ENCODE measurements at regions not wholly inside any gene's neighbourhood (a gene's known extent, or its start where the extent isn't known, plus 50 kb on each side); places are given as distances from the start of the nearest gene placed in this dataset.

- 88 to 100% (median 90%) methylated on average over 1 to 2 of the region's 3 CpGs; no CpG with 5 or more reads in 6 of the 10 experiments for WGBS, 10 experiments
- no peak overlapping the region for H3K27ac ChIP-seq
- no peak overlapping the region for H3K4me3 ChIP-seq
- no peak for ATAC-seq (replicated peaks in 6 of 8)
- no peaks in the 10 kb centered on the region for H3K4me1 ChIP-seq (replicated peaks in 1 of 2)
- in situ Hi-C loops (cut with MboI; ENCODE audit: low pct_unique_long_range_greater_than_20kb in 2 of 9, low sequenced_read_pairs in 9 of 9, unreplicated experiment in 9 of 9), result loop anchor here in 5 of 9 experiments (10.0 to 25.0 kb wide), 5 partner anchors 175 to 562 kb away; partner anchors contain the start of gene MME (in 1 of the 5)
Measured at GRCh38 chr3:154762486-154762885, 317.6 kb upstream of the MME start.

GRCh38 chr3:154759966-154760365 lies 320.2 kb upstream of the MME start:
- Histone ChIP-seq H3K4me1 (replicated peaks in 1 of 2) (no peaks in the 10 kb centered on the region), H3K27ac (no peak overlapping the region), H3K4me3 (no peak overlapping the region)
- WGBS, 10 experiments, result 67 to 100% (median 92%) methylated on average over 1 to 3 of the region's 3 CpGs; no CpG with 5 or more reads in 2 of the 10 experiments
- no peak for ATAC-seq (replicated peaks in 6 of 8)
- in situ Hi-C loops (cut with MboI; ENCODE audit: low pct_unique_long_range_greater_than_20kb in 2 of 9, low sequenced_read_pairs in 9 of 9, unreplicated experiment in 9 of 9), result loop anchor here in 5 of 9 experiments (10.0 to 25.0 kb wide), 5 partner anchors 177 to 565 kb away; partner anchors contain the start of gene MME (in 1 of the 5)

- peak in 3 of 8 experiments; percentile 27 to 46 (median 34) for ATAC-seq (replicated peaks in 6 of 8)
- Histone ChIP-seq H3K4me3 (no peak overlapping the region), H3K4me1 (replicated peaks in 1 of 2) (no peaks in the 10 kb centered on the region), H3K27ac (no peak overlapping the region)
- 4 to 64% (median 43%) methylated on average over 2 to 5 of the region's 5 CpGs for WGBS, 10 experiments
- in situ Hi-C loops (cut with MboI; ENCODE audit: low pct_unique_long_range_greater_than_20kb in 2 of 9, low sequenced_read_pairs in 9 of 9, unreplicated experiment in 9 of 9), result loop anchor here in 4 of 9 experiments (25.0 kb wide), 3 partner anchors 179 to 554 kb away; partner anchors contain the start of gene MME (in 1 of the 4)
Measured at GRCh38 chr3:154758109-154758868, 321.8 kb upstream of the MME start.

- no peak overlapping the region for H3K4me3 ChIP-seq
- in situ Hi-C loops (cut with MboI; ENCODE audit: low pct_unique_long_range_greater_than_20kb in 2 of 9, low sequenced_read_pairs in 9 of 9, unreplicated experiment in 9 of 9), result loop anchor here in 4 of 9 experiments (25.0 kb wide), 3 partner anchors 184 to 559 kb away; partner anchors contain the start of gene MME (in 1 of the 4)
- ATAC-seq (replicated peaks in 6 of 8), result no peak
- H3K27ac ChIP-seq, result no peak overlapping the region
- WGBS, 10 experiments, result 38 to 100% (median 100%) methylated on average over 1 of the region's 1 CpG; no CpG with 5 or more reads in 2 of the 10 experiments
- no peaks in the 10 kb centered on the region for H3K4me1 ChIP-seq (replicated peaks in 1 of 2)
Measured at GRCh38 chr3:154753101-154753500, 323.1 kb upstream of the GPR149 start.

GRCh38 chr3:154749514-154749913 lies 319.5 kb upstream of the GPR149 start:
- Histone ChIP-seq H3K4me3 (no peak overlapping the region), H3K27ac (no peak overlapping the region), H3K4me1 (replicated peaks in 1 of 2) (no peaks in the 10 kb centered on the region)
- ATAC-seq (replicated peaks in 6 of 8), result no peak
- 86 to 100% (median 100%) methylated on average over 1 to 2 of the region's 3 CpGs; no CpG with 5 or more reads in 3 of the 10 experiments for WGBS, 10 experiments
- in situ Hi-C loops (cut with MboI; ENCODE audit: low pct_unique_long_range_greater_than_20kb in 2 of 9, low sequenced_read_pairs in 9 of 9, unreplicated experiment in 9 of 9), result loop anchor here in 2 of 9 experiments (25.0 kb wide), 1 partner anchor 412 kb away; no protein-coding TSS in a partner anchor

GRCh38 chr3:154745929-154746328 lies 315.9 kb upstream of the GPR149 start:
- in situ Hi-C loops (cut with MboI; ENCODE audit: low pct_unique_long_range_greater_than_20kb in 2 of 9, low sequenced_read_pairs in 9 of 9, unreplicated experiment in 9 of 9), result loop anchor here in 2 of 9 experiments (25.0 kb wide), 1 partner anchor 409 kb away; no protein-coding TSS in a partner anchor
- 17 to 90% (median 62%) methylated on average over 1 of the region's 1 CpG; no CpG with 5 or more reads in 4 of the 10 experiments for WGBS, 10 experiments
- no peak overlapping the region for H3K4me3 ChIP-seq
- ATAC-seq (replicated peaks in 6 of 8), result peak in 2 of 8 experiments; percentile 25 to 63
- H3K27ac ChIP-seq, result no peak overlapping the region
- H3K4me1 ChIP-seq (replicated peaks in 1 of 2), result no peaks in the 10 kb centered on the region

- Histone ChIP-seq H3K27ac (no peak overlapping the region), H3K4me3 (no peak overlapping the region), H3K4me1 (replicated peaks in 1 of 2) (no peaks in the 10 kb centered on the region)
- ATAC-seq (replicated peaks in 6 of 8), result no peak
- in situ Hi-C loops (cut with MboI; ENCODE audit: low pct_unique_long_range_greater_than_20kb in 2 of 9, low sequenced_read_pairs in 9 of 9, unreplicated experiment in 9 of 9), result loop anchor here in 2 of 9 experiments (25.0 kb wide), 1 partner anchor 408 kb away; no protein-coding TSS in a partner anchor
Measured at GRCh38 chr3:154745122-154745521, 315.1 kb upstream of the GPR149 start.

- Histone ChIP-seq H3K4me1 (replicated peaks in 1 of 2) (no peaks in the 10 kb centered on the region), H3K4me3 (no peak overlapping the region), H3K27ac (no peak overlapping the region)
- ATAC-seq (replicated peaks in 6 of 8), result no peak
- in situ Hi-C loops (cut with MboI; ENCODE audit: low pct_unique_long_range_greater_than_20kb in 2 of 9, low sequenced_read_pairs in 9 of 9, unreplicated experiment in 9 of 9), result loop anchor here in 2 of 9 experiments (25.0 kb wide), 1 partner anchor 406 kb away; no protein-coding TSS in a partner anchor
Measured at GRCh38 chr3:154743418-154743817, 313.4 kb upstream of the GPR149 start.

- ATAC-seq (replicated peaks in 6 of 8), result peak in 2 of 8 experiments; percentile 53 to 82
- no peak overlapping the region for H3K4me3 ChIP-seq
- H3K4me1 ChIP-seq (replicated peaks in 1 of 2), result peaks cover 0 to 6% of the 10 kb centered on the region in 2 donors
- in situ Hi-C loops (cut with MboI; ENCODE audit: low pct_unique_long_range_greater_than_20kb in 2 of 9, low sequenced_read_pairs in 9 of 9, unreplicated experiment in 9 of 9), result loop anchor here in 2 of 9 experiments (25.0 kb wide), 1 partner anchor 397 kb away; no protein-coding TSS in a partner anchor
- no peak overlapping the region for H3K27ac ChIP-seq
- WGBS, 10 experiments, result 70 to 100% (median 86%) methylated on average over 1 of the region's 1 CpG; no CpG with 5 or more reads in 1 of the 10 experiments
Measured at GRCh38 chr3:154734468-154734867, 304.5 kb upstream of the GPR149 start.

- WGBS, 10 experiments, result 0 to 100% (median 67%) methylated on average over 1 of the region's 1 CpG; no CpG with 5 or more reads in 3 of the 10 experiments
- no peak overlapping the region for H3K4me3 ChIP-seq
- ATAC-seq (replicated peaks in 6 of 8), result peak; percentile 56 to 88 (median 74)
- in situ Hi-C loops (cut with MboI; ENCODE audit: low pct_unique_long_range_greater_than_20kb in 2 of 9, low sequenced_read_pairs in 9 of 9, unreplicated experiment in 9 of 9), result loop anchor here in 2 of 9 experiments (25.0 kb wide), 1 partner anchor 393 kb away; no protein-coding TSS in a partner anchor
- H3K27ac ChIP-seq, result no peak overlapping the region
- peaks cover 0 to 7% of the 10 kb centered on the region in 2 donors for H3K4me1 ChIP-seq (replicated peaks in 1 of 2)
Measured at GRCh38 chr3:154730186-154730585, 300.2 kb upstream of the GPR149 start.

- Histone ChIP-seq H3K27ac (no peak overlapping the region), H3K4me3 (no peak overlapping the region), H3K4me1 (replicated peaks in 1 of 2) (peaks cover 0 to 7% of the 10 kb centered on the region in 2 donors)
- 0 to 92% (median 63%) methylated on average over 1 to 2 of the region's 2 CpGs; no CpG with 5 or more reads in 1 of the 10 experiments for WGBS, 10 experiments
- no peak for ATAC-seq (replicated peaks in 6 of 8)
- in situ Hi-C loops (cut with MboI; ENCODE audit: low pct_unique_long_range_greater_than_20kb in 2 of 9, low sequenced_read_pairs in 9 of 9, unreplicated experiment in 9 of 9), result loop anchor here in 3 of 9 experiments (10.0 to 25.0 kb wide), 2 partner anchors 392 to 395 kb away; no protein-coding TSS in a partner anchor
Measured at GRCh38 chr3:154729741-154730140, 299.8 kb upstream of the GPR149 start.

GRCh38 chr3:154728285-154728684 lies 298.3 kb upstream of the GPR149 start:
- Histone ChIP-seq H3K27ac (no peak overlapping the region), H3K4me1 (replicated peaks in 1 of 2) (peaks cover 0 to 7% of the 10 kb centered on the region in 2 donors), H3K4me3 (no peak overlapping the region)
- in situ Hi-C loops (cut with MboI; ENCODE audit: low pct_unique_long_range_greater_than_20kb in 2 of 9, low sequenced_read_pairs in 9 of 9, unreplicated experiment in 9 of 9), result loop anchor here in 3 of 9 experiments (10.0 to 25.0 kb wide), 2 partner anchors 391 to 393 kb away; no protein-coding TSS in a partner anchor
- no peak for ATAC-seq (replicated peaks in 6 of 8)
- 50 to 100% (median 100%) methylated on average over 1 of the region's 1 CpG; no CpG with 5 or more reads in 2 of the 10 experiments for WGBS, 10 experiments

- 50 to 100% (median 86%) methylated on average over 1 of the region's 1 CpG; no CpG with 5 or more reads in 1 of the 10 experiments for WGBS, 10 experiments
- no peak overlapping the region for H3K27ac ChIP-seq
- ATAC-seq (replicated peaks in 6 of 8), result no peak
- no peaks in the 10 kb centered on the region for H3K4me1 ChIP-seq (replicated peaks in 1 of 2)
- in situ Hi-C loops (cut with MboI; ENCODE audit: low pct_unique_long_range_greater_than_20kb in 2 of 9, low sequenced_read_pairs in 9 of 9, unreplicated experiment in 9 of 9), result loop anchor here in 1 of 9 experiments (10.0 kb wide), 1 partner anchor 386 kb away; no protein-coding TSS in a partner anchor
- H3K4me3 ChIP-seq, result no peak overlapping the region
Measured at GRCh38 chr3:154720921-154721320, 290.9 kb upstream of the GPR149 start.
